ENCODE measurements at regions not wholly inside any gene's neighbourhood (a gene's known extent, or its start where the extent isn't known, plus 50 kb on each side); places are given as distances from the start of the nearest gene placed in this dataset.

DNA sequence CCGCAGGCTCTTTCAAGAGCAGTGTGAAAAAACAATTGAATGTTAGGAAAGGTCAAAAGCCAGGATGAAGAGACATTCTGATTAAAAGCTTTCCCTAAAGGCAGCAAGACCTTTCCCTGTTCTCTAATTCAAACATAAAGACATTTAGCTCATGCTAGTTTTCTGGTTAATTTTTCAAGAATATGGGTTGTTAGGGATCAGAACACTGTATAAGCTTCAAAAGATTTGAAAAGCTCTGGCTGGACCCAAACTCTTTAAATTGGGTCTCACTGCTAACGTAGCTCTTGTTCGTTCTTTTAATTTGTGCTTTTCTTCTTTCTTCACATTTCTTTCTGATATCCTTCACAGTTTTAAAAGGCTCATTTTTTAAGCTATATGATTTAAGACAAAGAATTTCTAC lies 877.0 kb downstream of the EFNB2 start:
- TF ChIP-seq, protein P1, sequence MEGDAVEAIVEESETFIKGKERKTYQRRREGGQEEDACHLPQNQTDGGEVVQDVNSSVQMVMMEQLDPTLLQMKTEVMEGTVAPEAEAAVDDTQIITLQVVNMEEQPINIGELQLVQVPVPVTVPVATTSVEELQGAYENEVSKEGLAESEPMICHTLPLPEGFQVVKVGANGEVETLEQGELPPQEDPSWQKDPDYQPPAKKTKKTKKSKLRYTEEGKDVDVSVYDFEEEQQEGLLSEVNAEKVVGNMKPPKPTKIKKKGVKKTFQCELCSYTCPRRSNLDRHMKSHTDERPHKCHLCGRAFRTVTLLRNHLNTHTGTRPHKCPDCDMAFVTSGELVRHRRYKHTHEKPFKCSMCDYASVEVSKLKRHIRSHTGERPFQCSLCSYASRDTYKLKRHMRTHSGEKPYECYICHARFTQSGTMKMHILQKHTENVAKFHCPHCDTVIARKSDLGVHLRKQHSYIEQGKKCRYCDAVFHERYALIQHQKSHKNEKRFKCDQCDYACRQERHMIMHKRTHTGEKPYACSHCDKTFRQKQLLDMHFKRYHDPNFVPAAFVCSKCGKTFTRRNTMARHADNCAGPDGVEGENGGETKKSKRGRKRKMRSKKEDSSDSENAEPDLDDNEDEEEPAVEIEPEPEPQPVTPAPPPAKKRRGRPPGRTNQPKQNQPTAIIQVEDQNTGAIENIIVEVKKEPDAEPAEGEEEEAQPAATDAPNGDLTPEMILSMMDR (IDR thresholded peaks at IDR 0.05), result no peak
- no peak for TF ChIP-seq POLR2A (IDR thresholded peaks at IDR 0.05)
